Left lung (tissue), 4 donors: ENCODE measurements at regions not wholly inside any gene's neighbourhood (a gene's known extent, or its start where the extent isn't known, plus 50 kb on each side); places are given as distances from the start of the nearest gene placed in this dataset.

Experiments used
- ATAC-seq: fragments of 200-7000 bp; cut with Tn5 transposase; one replicate; pipeline ENCODE4 v1.9.1; 2020; ENCODE audit warnings: moderate library complexity
- DNase-seq, 4 donors: peaks; one replicate each; pipeline ENCODE4 v3.0.0-alpha.2; 2013 to 2020
- H3K27ac ChIP-seq, 2 donors: fragments of 200-600 bp; sonication (generic) in 1 of 2; one replicate each; pipeline versions ENCODE4 v1.5.0 to v1.8.0; 2020 to 2021
- H3K27me3 ChIP-seq, 2 donors: fragments of 200-600 bp; sonication (generic) in 1 of 2; one replicate each; pipeline versions ENCODE4 v1.5.0 to v1.8.0; 2020 to 2021
- H3K36me3 ChIP-seq, 2 donors: fragments of 200-600 bp; sonication (generic) in 1 of 2; one replicate each; pipeline versions ENCODE4 v1.5.0 to v1.8.0; 2020 to 2021
- H3K4me1 ChIP-seq, 2 donors: fragments of 200-600 bp; one replicate each; pipeline ENCODE4 v1.8.0; 2021
- H3K4me3 ChIP-seq, 2 donors: fragments of 200-600 bp; sonication (generic) in 1 of 2; one replicate each; pipeline versions ENCODE4 v1.5.0 to v1.8.0; 2020 to 2021; ENCODE audit warnings: mild to moderate bottlenecking in 1 of 2
- H3K9me3 ChIP-seq, 2 donors: fragments of 200-600 bp; sonication (generic) in 1 of 2; one replicate each; pipeline versions ENCODE4 v1.5.0 to v1.8.0; 2020 to 2021
- CTCF ChIP-seq, 2 donors: fragments of 200-600 bp; sonication (generic) in 1 of 2; IDR thresholded peaks; one replicate each; pipeline versions ENCODE4 v1.5.0 to v1.8.0; 2021; ENCODE audit warnings: antibody characterized with exemption in 2 of 2
- intact Hi-C, 2 donors: fragments of 100-400 bp; cut with DNase I; formaldehyde crosslinking; loops; one replicate each; pipeline versions ENCODE4 v1.11.2 to v1.14.2; 2022
- donor health status: DM: no; HTN: yes; CAD: no.
- donor health status: DM: no; HTN: no; CAD: no.

DNA sequence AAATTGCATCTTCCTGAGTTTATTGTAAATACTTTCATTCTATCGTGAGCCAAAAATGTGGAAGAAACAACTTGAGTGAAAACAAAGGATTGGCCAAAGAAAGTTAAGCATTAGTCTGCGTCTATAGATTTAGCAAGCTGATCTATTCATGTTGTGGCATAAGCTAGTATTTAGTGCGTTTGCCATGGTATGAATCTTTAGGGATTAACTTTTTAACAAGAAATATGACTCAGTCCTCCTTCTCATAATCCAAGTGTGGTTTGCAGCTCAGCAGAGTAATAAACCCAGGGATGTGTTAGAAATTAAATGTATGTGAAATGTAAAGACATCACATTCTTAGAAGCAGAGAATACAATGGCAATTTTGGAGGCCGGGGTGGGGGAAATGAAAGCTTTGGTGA lies 1110.9 kb downstream of the NLGN4X start:
- H3K27ac ChIP-seq: no peak overlapping the region
- no peaks in the 10 kb centered on the region for H3K4me1 ChIP-seq
- no peaks in the 10 kb centered on the region for H3K36me3 ChIP-seq
- DNase-seq (no peak), ATAC-seq (no peak)
- H3K27me3 ChIP-seq: no peaks in the 10 kb centered on the region
- intact Hi-C loops: no loop called here
- H3K9me3 ChIP-seq: no peaks in the 10 kb centered on the region
- no peak overlapping the region for H3K4me3 ChIP-seq
- no peak for TF ChIP-seq CTCF (IDR thresholded peaks at IDR 0.05)

DNA sequence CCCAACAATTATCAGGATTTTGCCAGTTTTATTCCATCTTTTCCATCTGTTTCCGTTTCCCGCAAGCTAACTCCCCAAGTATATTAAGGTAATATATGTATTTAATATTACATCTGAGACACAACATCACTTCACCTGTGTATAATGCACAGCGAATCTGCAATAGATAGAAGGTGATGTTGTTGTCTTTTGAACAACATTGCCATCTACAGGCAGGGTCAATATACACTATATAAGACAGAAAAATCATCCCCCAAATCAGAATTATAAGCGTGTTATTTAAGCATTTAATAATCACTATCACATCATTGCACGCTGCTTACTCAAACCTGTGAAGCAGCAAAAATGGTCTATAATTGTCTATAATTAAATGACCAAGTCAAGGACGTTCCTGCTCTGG lies 1115.5 kb downstream of the NLGN4X start:
- Histone ChIP-seq H3K27ac (no peak overlapping the region), H3K27me3 (no peaks in the 10 kb centered on the region), H3K36me3 (no peaks in the 10 kb centered on the region), H3K4me1 (no peaks in the 10 kb centered on the region), H3K4me3 (no peak overlapping the region), H3K9me3 (no peaks in the 10 kb centered on the region)
- DNase-seq (no peak), ATAC-seq (peak; percentile 75)
- intact Hi-C loops: no loop called here
- TF ChIP-seq CTCF (IDR thresholded peaks at IDR 0.05): no peak

DNA sequence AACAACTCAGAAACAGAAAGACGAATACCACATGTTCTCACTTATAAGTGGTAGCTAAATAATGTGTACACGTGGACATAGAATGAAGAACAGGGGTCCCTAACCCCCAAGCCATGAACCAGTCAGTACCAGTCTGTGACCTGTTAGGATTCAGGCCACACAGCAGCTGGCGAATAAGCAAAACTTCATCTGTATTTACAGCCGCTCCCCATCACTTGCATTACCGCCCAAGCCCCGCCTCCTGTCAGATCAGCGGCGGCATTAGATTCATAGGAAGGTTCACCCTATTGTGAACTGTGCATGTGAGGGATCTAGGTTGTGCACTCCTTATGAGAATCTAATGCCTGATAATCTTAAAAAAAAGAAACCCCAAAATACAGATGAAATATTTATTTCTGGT lies 1128.7 kb downstream of the NLGN4X start:
- H3K36me3 ChIP-seq: no peaks in the 10 kb centered on the region
- intact Hi-C loops: no loop called here
- no peaks in the 10 kb centered on the region for H3K4me1 ChIP-seq
- H3K4me3 ChIP-seq: no peak overlapping the region
- no peak for DNase-seq
- no peak overlapping the region for H3K27ac ChIP-seq
- ATAC-seq: no peak
- H3K9me3 ChIP-seq: no peaks in the 10 kb centered on the region
- no peak for TF ChIP-seq CTCF (IDR thresholded peaks at IDR 0.05)
- H3K27me3 ChIP-seq: no peaks in the 10 kb centered on the region

DNA sequence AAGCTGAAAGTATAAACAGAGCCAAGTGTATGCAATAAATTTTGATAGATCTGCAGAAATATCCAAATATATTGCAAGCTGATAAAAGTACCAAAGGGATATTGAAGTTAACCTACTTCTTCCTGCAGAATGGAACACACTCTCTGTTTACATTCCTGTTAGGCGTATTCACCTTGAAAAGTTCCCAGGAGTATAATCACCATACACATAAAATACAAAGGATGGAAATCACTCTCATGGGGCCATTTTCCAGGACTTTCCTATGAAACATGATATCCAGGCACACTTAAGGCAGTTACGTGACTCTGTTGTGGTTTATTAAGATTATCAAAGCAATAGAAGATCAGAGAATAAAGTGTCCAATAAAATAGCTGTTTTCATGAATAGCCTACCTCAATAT lies 1142.3 kb downstream of the NLGN4X start:
- Histone ChIP-seq H3K9me3 (no peaks in the 10 kb centered on the region), H3K27ac (no peak overlapping the region), H3K27me3 (no peaks in the 10 kb centered on the region), H3K36me3 (no peaks in the 10 kb centered on the region), H3K4me3 (no peak overlapping the region), H3K4me1 (no peaks in the 10 kb centered on the region)
- TF ChIP-seq CTCF (IDR thresholded peaks at IDR 0.05): no peak
- ATAC-seq: no peak
- intact Hi-C loops: no loop called here
- no peak for DNase-seq

DNA sequence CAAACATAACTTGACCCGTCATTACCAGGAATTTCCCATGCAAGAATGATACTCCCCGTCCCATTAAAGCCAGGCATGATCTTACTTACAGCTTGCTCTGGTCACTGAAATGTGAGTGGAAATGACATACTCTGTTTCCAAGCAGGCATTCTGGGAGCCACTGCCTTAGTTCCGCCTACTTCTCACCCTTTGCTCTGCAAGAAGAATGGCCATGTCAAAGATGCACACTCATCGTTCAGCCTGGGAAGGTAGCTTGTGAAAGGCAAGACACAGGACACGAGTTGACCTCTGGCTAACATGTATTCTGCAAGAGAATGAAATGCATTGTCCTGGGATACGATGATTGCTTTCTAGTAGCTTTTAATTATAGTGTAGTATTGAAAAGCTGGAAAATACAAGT lies 1144.4 kb downstream of the NLGN4X start:
- Histone ChIP-seq H3K36me3 (no peaks in the 10 kb centered on the region), H3K4me3 (no peak overlapping the region), H3K4me1 (no peaks in the 10 kb centered on the region), H3K27ac (no peak overlapping the region), H3K9me3 (no peaks in the 10 kb centered on the region), H3K27me3 (no peaks in the 10 kb centered on the region)
- DNase-seq: no peak
- ATAC-seq: no peak
- intact Hi-C loops: no loop called here
- TF ChIP-seq CTCF (IDR thresholded peaks at IDR 0.05): no peak
